Common myeloid progenitor, CD34-positive (primary cell): ENCODE measurements at regions not wholly inside any gene's neighbourhood (a gene's known extent, or its start where the extent isn't known, plus 50 kb on each side); places are given as distances from the start of the nearest gene placed in this dataset.
A peak's percentile ranks its signal among the peaks of the same experiment; 100 is the strongest.

Experiments used
- CTCF ChIA-PET: fragments of 350-600 bp; sonication (Branson Sonifier 250); formaldehyde crosslinking; loops from one replicate; lab custom pipeline; 2021; ENCODE audit warnings: antibody characterized with exemption; lab: Charles Lee
- POLR2A ChIA-PET: fragments of 350-600 bp; sonication (Branson Sonifier 250); formaldehyde crosslinking; loops from one replicate; lab custom pipeline; 2021; ENCODE audit warnings: antibody characterized with exemption; lab: Charles Lee
- DNase-seq, 3 donors: peaks; one replicate each; pipeline versions ENCODE4 v3.0.0 to v3.0.0-alpha.2; 2013
- H3K27ac ChIP-seq, 2 experiments: 1 replicate in 1 of 2; 2 replicates in 1 of 2; pipeline ENCODE4 v1.7.0; 2013; ENCODE audit warnings: inconsistent platforms in 2 of 2, low read length in 2 of 2, mild to moderate bottlenecking in 2 of 2, low read depth in 1 of 2, moderate library complexity in 1 of 2; ENCODE audit not compliant: severe bottlenecking in 2 of 2, insufficient read depth in 1 of 2, poor library complexity in 1 of 2
- H3K27me3 ChIP-seq, 5 experiments: replicated peaks in 2 of 5; 1 replicate in 3 of 5; 2 replicates in 2 of 5; pipeline versions ENCODE4 v1.6.1 to v1.7.0; 2013; ENCODE audit warnings: low read length in 4 of 5, mild to moderate bottlenecking in 2 of 5, moderate library complexity in 2 of 5, inconsistent platforms in 1 of 5; ENCODE audit not compliant: insufficient read depth in 5 of 5, control insufficient read depth in 4 of 5
- H3K36me3 ChIP-seq, 4 experiments: 1 replicate in 2 of 4; 2 replicates in 2 of 4; pipeline versions ENCODE4 v1.6.1 to v1.7.0; 2013; ENCODE audit warnings: low read length in 3 of 4, control low read depth in 1 of 4, mild to moderate bottlenecking in 1 of 4; ENCODE audit not compliant: control insufficient read depth in 4 of 4, insufficient read depth in 4 of 4
- H3K4me1 ChIP-seq, 4 experiments: 1 replicate in 3 of 4; 2 replicates in 1 of 4; pipeline versions ENCODE4 v1.6.1 to v1.7.1; 2013; ENCODE audit warnings: low read length in 3 of 4, mild to moderate bottlenecking in 3 of 4, control low read depth in 1 of 4, inconsistent platforms in 1 of 4, moderate library complexity in 1 of 4; ENCODE audit not compliant: control insufficient read depth in 4 of 4, insufficient read depth in 4 of 4; ENCODE audit errors: control extremely low read depth in 1 of 4
- H3K4me3 ChIP-seq, 7 experiments: 1 replicate in 4 of 7; 2 replicates in 3 of 7; pipeline versions ENCODE4 v1.5.1 to v1.7.0; 2013; ENCODE audit warnings: mild to moderate bottlenecking in 7 of 7, low read length in 6 of 7, moderate library complexity in 6 of 7, inconsistent platforms in 2 of 7, low read depth in 2 of 7, control low read depth in 1 of 7; ENCODE audit not compliant: insufficient read depth in 4 of 7, control insufficient read depth in 1 of 7; ENCODE audit errors: extremely low read depth in 1 of 7
- H3K9me3 ChIP-seq, 5 experiments: 1 replicate in 4 of 5; 2 replicates in 1 of 5; pipeline versions ENCODE4 v1.6.1 to v1.7.1; 2013; ENCODE audit warnings: low read length in 4 of 5, mild to moderate bottlenecking in 2 of 5, inconsistent platforms in 1 of 5, low read depth in 1 of 5, moderate library complexity in 1 of 5; ENCODE audit not compliant: control insufficient read depth in 4 of 5, insufficient read depth in 2 of 5; ENCODE audit errors: control extremely low read depth in 1 of 5
- WGBS: methylation state at CpG from one replicate; pipeline ENCODE4 v1.1.5; 2013; ENCODE audit not compliant: insufficient coverage; 5-methylcytosine and 5-hydroxymethylcytosine counted together

GRCh38 chr3:72047221-72047871, 262.4 kb upstream of the PROK2 start:
- ChIA-PET CTCF (interaction anchor here (1.0 kb wide), 1 partner anchor 16 kb away, joined by 3 read pairs; no protein-coding TSS in a partner anchor), POLR2A (no interaction called here)
- 97% methylated on average over 7 of the region's 16 CpGs for WGBS

GRCh38 chr3:72044231-72044855, 259.4 kb upstream of the PROK2 start:
- WGBS = 88% methylated on average over 7 of the region's 7 CpGs
- POLR2A ChIA-PET = no interaction called here
- Histone ChIP-seq H3K4me1 (peaks cover 0 to 17% (median under 1%) of the 10 kb centered on the region in 4 experiments), H3K27ac (no peak overlapping the region), H3K36me3 (no peaks in the 10 kb centered on the region), H3K27me3 (no peaks in the 10 kb centered on the region), H3K9me3 (no peaks in the 10 kb centered on the region), H3K4me3 (no peak overlapping the region)
- CTCF ChIA-PET = interaction anchor here (0.9 kb wide), 1 partner anchor 13 kb away, joined by 3 read pairs; no protein-coding TSS in a partner anchor
- DNase-seq = no peak

More at GRCh38 chr3:72047221-72047871, 262.4 kb upstream of the PROK2 start:
- H3K27ac ChIP-seq = no peak overlapping the region
- no peaks in the 10 kb centered on the region for H3K36me3 ChIP-seq
- H3K9me3 ChIP-seq = no peaks in the 10 kb centered on the region
- H3K4me1 ChIP-seq = peaks cover 0 to 15% (median under 1%) of the 10 kb centered on the region in 4 experiments
- DNase-seq = no peak
- no peak overlapping the region for H3K4me3 ChIP-seq
- no peaks in the 10 kb centered on the region for H3K27me3 ChIP-seq

- no peaks in the 10 kb centered on the region for H3K9me3 ChIP-seq
- ChIA-PET POLR2A (no interaction called here), CTCF (interaction anchor here (0.7 kb wide), 1 partner anchor 11 kb away, joined by 3 read pairs; no protein-coding TSS in a partner anchor)
- H3K27ac ChIP-seq = no peak overlapping the region
- 60% methylated on average over 1 of the region's 3 CpGs for WGBS
- no peaks in the 10 kb centered on the region for H3K27me3 ChIP-seq
- H3K4me1 ChIP-seq = peaks cover 0 to 15% (median under 1%) of the 10 kb centered on the region in 4 experiments
- H3K36me3 ChIP-seq = no peaks in the 10 kb centered on the region
- H3K4me3 ChIP-seq = no peak overlapping the region
- peak in 2 of 3 donors; percentile 26 to 41 for DNase-seq
These were observed 258.5 kb upstream of the PROK2 start for GRCh38 chr3:72043204-72044133.

- H3K27ac ChIP-seq = no peak overlapping the region
- H3K27me3 ChIP-seq = no peaks in the 10 kb centered on the region
- H3K4me1 ChIP-seq = peaks cover 0 to 11% (median under 1%) of the 10 kb centered on the region in 4 experiments
- no peaks in the 10 kb centered on the region for H3K36me3 ChIP-seq
- ChIA-PET POLR2A (no interaction called here), CTCF (interaction anchor here (0.7 kb wide), 1 partner anchor 10 kb away, joined by 3 read pairs; no protein-coding TSS in a partner anchor)
- DNase-seq = no peak
- H3K9me3 ChIP-seq = no peaks in the 10 kb centered on the region
- WGBS = 94% methylated on average over 6 of the region's 7 CpGs
- no peak overlapping the region for H3K4me3 ChIP-seq
These were observed 257.7 kb upstream of the PROK2 start for GRCh38 chr3:72042397-72043203.

GRCh38 chr3:72041511-72041910, 256.6 kb upstream of the PROK2 start:
- no peak for DNase-seq
- H3K4me3 ChIP-seq = no peak overlapping the region
- H3K27ac ChIP-seq = no peak overlapping the region
- WGBS = 67% methylated on average over 3 of the region's 3 CpGs
- peaks cover 0 to 11% (median under 1%) of the 10 kb centered on the region in 4 experiments for H3K4me1 ChIP-seq
- CTCF ChIA-PET = no interaction called here
- H3K36me3 ChIP-seq = no peaks in the 10 kb centered on the region
- no peaks in the 10 kb centered on the region for H3K27me3 ChIP-seq
- H3K9me3 ChIP-seq = no peaks in the 10 kb centered on the region
- POLR2A ChIA-PET = no interaction called here

GRCh38 chr3:72041076-72041475, 256.1 kb upstream of the PROK2 start:
- no peak for DNase-seq
- Histone ChIP-seq H3K4me3 (no peak overlapping the region), H3K27me3 (no peaks in the 10 kb centered on the region), H3K36me3 (no peaks in the 10 kb centered on the region), H3K4me1 (peaks cover 0 to 11% (median under 1%) of the 10 kb centered on the region in 4 experiments), H3K27ac (no peak overlapping the region), H3K9me3 (no peaks in the 10 kb centered on the region)
- WGBS = 100% methylated on average over 3 of the region's 4 CpGs
- ChIA-PET CTCF (no interaction called here), POLR2A (no interaction called here)
